ENCODE measurements at regions not wholly inside any gene's neighbourhood (a gene's known extent, or its start where the extent isn't known, plus 50 kb on each side); places are given as distances from the start of the nearest gene placed in this dataset.
"Not testable (repeated sequence)": the region's sequence is repeated elsewhere in the genome, so short reads cannot be mapped to it uniquely, and the experiment has no call there.

DNA sequence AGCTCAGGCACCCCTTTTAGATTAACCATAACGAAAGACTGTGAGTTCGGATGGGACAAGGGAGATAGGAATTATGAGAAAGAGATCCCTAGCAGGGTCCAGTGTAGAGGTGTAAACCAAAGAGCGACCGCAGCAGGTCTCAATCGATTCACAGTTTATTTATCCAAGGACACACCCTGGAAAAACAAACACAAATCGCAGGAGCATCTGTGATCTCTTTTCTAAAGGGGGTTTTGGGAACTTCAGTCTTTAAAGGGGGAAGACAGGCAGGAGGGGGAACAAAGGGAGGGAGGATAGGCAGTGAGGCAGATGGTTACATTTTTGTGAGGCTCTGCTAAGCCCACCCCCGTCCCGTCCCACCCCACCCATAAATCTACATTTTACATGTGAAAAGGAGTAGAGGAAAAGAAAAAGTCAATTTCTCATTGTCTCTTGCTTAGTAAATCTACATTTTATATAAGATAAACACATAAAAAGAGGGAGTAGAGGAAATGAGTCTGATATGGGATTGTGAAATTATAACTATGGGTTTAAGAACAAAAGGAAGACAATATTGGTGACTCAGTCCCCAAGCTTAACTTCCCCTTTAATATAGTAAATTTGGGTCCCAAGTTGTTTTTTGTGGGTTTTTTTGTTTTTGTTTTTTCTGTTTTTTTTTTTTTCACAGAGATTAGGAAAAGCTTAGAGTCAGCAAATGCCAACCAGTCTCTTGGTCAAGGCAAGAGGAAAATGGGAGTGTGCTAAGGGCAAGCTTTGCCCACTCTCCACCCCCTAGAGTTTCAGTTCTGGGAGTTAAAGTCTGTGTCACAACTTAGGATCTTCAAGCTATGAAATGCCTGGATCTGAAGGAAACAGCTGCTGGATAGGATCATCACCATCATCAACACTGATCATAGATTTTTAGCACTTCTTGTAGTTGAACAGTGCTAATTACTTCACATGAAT, 160.9 kb upstream of the CDH5 start:
- DNase-seq: no peak

GRCh38 chr16:66204756-66205155, 161.7 kb upstream of the CDH5 start:
- no peak for DNase-seq

GRCh38 chr16:66203476-66203875, 163.0 kb upstream of the CDH5 start:
- DNase-seq: no peak

DNA sequence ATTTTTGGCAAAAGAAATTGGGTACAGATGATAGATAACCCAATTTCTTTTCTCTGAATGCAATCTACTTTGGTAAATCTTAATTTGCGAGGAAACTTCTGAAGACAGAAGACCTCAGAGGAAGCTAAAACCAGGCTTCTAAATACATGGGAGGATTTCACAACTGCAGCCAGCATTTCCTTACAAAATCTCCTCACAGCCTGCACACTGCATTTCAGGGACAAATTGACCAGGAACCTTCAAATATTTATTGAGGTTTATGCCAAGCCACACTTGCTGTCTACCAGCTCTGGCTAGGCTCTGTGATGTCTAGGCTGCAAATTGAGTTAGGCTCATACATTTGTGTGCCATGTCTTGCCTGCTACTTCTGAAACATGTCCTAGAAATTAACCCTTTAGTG, 167.3 kb upstream of the CDH5 start:
- no peak for DNase-seq

- no peak for DNase-seq
Observed at GRCh38 chr16:66198641-66199040, 167.8 kb upstream of the CDH5 start.

DNA sequence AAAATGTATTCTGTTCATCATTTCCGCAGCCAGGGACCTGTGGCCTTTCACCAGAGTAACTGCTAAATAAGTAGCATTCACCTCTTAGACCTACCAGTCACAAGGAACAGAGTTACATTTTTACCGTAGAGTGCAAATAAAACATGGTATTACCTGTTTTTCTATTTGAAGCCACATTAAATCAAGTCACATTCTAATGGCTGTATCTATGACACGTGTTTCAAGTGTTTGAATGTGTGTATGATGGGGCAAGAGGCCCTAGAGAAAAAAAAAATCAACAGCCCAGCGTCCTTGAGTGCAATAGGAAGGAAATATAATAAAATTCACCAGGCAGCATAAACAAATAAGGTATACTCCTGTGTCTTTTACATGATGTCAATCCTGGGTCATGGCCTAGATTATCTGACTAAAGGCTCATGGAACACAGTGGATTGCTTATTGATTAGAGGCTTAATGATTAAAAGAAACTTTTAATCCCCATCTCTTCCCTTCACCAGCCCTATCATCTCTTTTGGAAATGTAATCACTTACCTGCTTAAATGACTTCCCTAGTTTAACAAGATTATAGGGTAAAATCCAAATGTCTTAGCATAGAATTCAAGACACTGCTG, 168.7 kb upstream of the CDH5 start:
- no peak for DNase-seq

- no peak for DNase-seq
Observed at GRCh38 chr16:66196770-66197169, 169.7 kb upstream of the CDH5 start.

DNA sequence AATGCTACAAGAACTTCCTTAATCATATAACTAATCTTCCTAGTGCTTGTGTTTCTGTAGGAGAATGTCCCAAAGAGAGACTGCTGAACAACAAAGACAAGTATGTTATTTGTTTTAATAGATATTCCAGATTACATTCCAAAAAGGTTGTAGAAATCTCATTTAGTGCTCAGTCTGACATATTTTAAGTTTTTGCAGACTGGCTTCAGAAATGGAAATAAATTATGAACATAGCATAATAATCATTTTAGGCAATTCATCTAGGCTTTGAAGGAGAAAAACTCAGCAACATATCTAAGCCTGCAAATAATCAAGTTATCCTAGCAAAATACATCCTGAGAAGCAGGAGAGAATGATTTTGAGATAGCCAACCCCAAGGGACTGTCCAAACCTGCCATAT, 171.6 kb upstream of the CDH5 start:
- DNase-seq: no peak

GRCh38 chr16:66193543-66194229, 172.8 kb upstream of the CDH5 start:
- DNase-seq: no peak

- DNase-seq: no peak
Observed at GRCh38 chr16:66190411-66190810, 176.1 kb upstream of the CDH5 start.

DNA sequence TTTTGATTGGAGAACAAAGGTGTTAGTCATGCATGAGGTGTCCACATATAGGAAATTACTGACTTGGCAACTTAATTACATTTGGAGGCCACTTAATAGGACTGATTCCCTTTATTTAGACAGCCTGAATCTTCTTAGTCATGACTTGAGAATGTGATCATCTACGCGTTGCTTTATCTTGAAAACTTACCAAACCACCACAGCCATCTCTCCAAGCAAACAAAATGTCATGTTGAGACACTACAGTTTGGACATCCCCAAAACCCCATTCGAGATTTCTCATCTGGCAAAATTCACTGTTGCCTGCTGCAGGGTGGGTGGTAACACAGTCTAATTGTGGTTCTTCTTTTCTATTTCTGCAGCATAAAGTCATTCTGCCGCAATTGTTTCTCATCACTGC, 176.5 kb upstream of the CDH5 start:
- no peak for DNase-seq

GRCh38 chr16:66188917-66189725, 177.4 kb upstream of the CDH5 start:
- DNase-seq: no peak

DNA sequence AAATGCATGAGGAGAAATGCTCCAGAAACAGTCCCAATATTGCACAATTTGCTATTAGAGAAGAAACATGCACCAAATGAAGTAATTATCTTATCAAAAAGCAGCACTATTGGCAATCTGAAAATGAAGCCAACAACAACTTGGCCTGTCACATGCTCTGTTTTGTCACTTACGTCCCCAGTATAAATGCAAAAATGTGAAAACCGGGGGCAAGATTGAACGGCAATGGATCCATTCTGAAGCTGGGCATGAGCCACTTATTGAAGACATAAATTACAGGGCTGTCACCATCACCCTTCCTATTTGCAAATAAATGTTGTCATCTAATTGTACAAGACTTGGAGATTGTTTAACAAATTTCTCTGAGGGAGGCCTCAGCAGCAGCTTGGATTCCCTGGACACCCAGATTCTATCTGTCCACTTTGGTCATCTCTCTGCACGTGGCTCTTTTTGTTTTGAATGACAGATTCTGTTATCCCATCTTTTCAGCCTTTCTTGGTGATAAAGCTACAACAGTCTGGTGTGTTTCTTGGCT, 180.2 kb upstream of the CDH5 start:
- DNase-seq: no peak

DNA sequence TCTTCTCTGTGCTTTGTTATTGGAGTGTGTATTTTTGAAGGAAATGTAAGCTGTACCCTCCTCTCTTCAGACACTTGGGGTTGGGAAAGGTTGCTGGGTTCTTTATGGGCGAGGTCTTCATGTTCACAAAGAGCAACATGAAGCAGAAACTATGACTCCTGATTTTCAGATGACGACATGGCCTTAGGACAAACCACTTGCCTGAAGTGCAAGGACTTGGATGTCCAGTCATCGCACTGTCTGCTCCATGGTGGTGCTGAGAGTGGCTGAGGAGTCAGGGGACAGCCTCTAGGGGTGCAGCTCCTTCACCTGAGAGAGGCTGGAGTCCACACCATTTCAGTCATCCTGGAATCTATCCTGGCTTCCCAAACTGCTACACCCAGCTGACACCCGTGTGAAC, 183.9 kb upstream of the CDH5 start:
- no peak for DNase-seq

DNA sequence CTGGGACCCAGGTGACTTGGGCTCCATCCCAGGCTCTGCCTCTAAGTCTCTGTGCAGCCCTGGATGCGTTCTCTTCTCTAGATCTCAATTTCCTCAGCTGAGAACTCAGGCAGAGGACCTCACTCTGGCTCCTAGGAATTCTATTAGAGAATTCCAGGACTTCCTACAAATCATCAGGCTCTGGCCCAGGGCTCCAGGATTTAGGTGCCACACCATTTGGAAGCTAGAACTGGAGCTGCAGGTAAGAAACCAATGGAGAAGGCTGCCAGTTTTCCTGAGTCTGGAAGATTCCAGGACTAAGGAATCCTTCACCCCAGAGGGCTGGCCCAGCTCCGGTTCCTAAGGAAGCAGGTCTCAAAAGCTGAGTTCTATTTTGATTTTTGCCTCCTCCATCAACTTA, 189.8 kb upstream of the CDH5 start:
- DNase-seq: no peak

- DNase-seq: no peak
Observed at GRCh38 chr16:66176111-66176510, 190.4 kb upstream of the CDH5 start.

GRCh38 chr16:66175636-66176035, 190.9 kb upstream of the CDH5 start:
- no peak for DNase-seq

DNA sequence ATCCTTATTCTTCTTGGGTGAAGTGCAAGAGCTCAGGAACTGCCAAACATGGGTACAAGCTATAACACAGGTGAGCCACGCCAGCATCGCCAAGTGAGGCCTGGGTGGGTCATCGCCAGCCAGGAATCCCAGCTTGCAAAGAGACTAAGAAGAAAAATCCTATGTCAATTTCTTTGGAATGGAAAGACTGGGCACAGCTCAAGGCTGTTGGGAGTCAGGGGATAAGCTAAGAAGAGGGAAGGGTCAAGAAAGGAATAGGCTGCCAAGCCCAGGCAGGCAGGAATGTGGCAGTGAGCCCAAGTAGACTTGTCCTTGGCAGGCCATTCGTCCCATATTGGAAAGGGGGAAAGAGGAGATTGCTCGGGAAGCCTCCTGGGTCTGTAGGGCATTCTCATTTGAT, 191.4 kb upstream of the CDH5 start:
- DNase-seq: no peak

DNA sequence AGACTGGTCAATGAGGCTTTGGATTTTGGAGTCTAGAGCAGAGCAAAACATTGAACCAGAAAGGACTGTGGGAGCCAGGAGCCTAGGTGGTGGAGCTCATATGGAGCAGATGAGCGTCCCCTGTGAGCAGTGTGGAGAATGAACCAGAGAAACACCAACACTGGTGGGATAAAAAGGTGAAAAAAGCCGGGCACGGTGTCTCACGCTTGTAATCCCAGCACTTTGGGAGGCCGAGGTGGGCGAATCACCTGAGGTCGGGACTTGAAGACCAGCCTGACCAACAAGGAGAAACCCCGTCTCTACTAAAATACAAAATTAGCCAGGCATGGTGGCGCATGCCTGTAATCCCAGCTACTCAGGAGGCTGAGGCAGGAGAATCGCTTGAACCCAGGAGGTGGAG, 192.7 kb upstream of the CDH5 start:
- DNase-seq: not testable (repeated sequence)

DNA sequence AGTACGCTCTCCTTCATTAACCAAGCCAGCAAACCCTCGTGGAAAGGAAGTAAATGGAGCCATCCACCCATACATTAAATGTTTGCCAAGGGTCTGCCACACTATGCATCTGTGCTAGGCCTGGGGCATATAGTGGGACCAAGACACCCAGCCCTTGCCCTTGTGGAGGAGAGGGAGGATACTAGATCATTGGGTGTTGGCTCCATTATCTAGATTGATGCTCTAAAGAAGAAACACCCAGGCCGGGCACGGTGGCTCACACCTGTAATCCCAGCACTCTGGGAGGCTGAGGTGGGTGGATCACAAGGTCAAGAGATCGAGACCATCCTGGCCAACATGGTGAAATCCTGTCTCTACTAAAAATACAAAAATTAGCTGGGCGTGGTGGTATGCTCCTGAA, 193.3 kb upstream of the CDH5 start:
- not testable (repeated sequence) for DNase-seq

DNA sequence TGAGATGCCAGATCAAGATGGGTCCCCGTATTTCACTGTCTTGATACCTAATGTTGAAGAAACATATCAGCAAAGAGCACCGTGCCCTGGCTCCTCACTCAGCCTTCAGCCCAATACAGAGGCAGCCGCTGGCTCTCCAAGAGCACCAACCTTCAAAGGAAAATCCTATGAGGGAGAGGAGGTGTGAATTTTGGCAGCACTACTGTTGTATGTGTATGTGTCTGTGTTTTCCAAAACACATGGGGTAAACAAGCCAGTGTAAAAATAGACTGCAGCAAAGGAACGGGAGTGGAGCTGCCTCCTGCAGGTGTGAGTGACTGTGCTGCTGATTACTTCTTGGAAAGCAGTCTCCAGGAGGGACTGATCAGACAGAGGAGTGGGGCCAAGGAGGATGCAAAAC, 194.0 kb upstream of the CDH5 start:
- no peak for DNase-seq

DNA sequence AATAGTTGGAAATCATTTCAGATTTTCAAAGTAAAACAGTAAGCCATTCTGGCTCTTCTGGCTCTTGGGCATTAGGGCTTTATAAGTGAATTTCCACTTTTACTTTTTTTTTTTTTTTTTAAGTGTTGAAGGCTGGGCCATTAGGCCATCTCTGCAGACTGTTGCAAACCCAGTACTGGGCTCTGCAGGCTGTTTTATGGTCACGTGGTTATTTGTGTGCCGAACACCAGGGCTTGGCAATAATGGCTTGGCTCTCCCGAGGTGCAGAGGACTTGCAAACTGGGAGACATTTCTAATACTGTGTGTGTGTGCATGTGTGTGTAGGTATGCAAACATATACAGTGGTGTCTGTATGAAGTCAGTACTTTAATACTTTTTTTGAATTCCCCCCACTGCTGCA, 194.9 kb upstream of the CDH5 start:
- DNase-seq: no peak

DNA sequence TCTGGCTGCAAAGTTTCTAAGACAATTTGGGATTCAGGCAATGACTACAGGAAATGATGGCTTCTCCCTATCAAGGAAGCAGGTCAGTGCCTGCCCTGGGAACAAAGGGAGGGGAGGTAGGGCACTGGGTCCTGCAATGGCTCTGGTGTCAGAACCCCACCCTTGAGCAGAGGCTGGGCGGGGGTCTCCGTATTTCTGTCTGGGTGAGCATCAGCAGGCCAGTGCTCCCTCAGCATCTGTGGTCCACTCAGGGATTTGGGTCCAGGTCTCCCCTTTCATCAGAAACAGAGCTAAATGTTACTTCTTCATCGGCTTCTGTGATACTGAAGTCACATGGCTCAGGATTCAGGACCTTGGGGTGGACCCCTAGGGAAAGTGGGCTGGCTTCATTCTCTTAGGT, 195.5 kb upstream of the CDH5 start:
- DNase-seq: no peak

Data from activated CD4-positive, alpha-beta T cell treated with anti-CD3 and anti-CD28 coated beads, Interleukin-2, amount 50 U/mL, for 1 hour (primary cell).